ENCODE measurements at regions not wholly inside any gene's neighbourhood (a gene's known extent, or its start where the extent isn't known, plus 50 kb on each side); places are given as distances from the start of the nearest gene placed in this dataset.
"Not testable (repeated sequence)": the region's sequence is repeated elsewhere in the genome, so short reads cannot be mapped to it uniquely, and the experiment has no call there.

DNA sequence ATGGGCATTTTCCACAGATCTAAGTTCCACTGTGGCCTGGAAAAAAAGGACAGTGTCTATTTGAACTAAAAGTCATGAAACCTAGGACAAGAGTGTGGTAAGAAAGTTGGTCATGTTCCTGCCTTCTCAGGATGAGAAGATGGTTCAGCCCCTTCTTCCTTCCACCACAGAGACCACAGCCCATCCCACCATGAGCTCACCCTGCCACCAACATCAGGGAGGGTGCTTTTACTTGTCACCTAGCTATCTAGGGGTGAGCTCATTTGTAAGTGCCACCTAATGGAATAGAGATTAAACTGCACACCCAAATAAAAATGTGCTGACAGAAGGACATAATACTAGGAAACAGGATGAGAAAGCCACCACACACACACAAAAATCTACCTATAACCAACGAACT, 235.9 kb downstream of the SPIN4 start:
- DNase-seq (ENCODE audit: low read depth): no peak
- no peak for TF ChIP-seq CTCF (conservative IDR thresholded peaks at IDR 0.05; ENCODE audit: low read length)
- H3K4me3 ChIP-seq (ENCODE audit: low read length): no peak overlapping the region

- no peak for TF ChIP-seq CTCF (conservative IDR thresholded peaks at IDR 0.05; ENCODE audit: low read length)
- no peak for DNase-seq (ENCODE audit: low read depth)
- no peak overlapping the region for H3K4me3 ChIP-seq (ENCODE audit: low read length)
Observed at GRCh38 chrX:63101879-63102620, 249.1 kb downstream of the SPIN4 start.

- DNase-seq (ENCODE audit: low read depth): no peak
- no peak for TF ChIP-seq CTCF (conservative IDR thresholded peaks at IDR 0.05; ENCODE audit: low read length)
- H3K4me3 ChIP-seq (ENCODE audit: low read length): no peak overlapping the region
Observed at GRCh38 chrX:63058204-63058603, 292.9 kb downstream of the SPIN4 start.

DNA sequence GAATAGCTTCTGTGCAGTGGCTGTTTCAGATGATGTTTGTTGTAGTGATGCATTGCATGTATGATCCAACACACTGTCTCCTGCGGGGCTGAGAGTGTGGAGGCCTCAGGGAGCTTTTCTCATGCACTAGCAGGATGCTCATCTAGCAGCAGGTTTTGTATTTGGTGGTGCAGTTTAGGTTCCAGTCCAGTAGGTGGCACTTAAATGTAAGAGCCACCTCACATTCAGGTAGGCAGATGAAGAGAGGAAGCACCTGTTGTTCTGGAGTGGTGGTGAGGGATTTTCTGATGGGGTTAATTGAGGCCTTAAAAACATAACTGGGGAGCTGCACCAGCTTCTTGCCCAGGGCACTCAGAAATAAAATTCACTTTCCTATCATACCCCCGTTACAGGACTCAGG, 300.9 kb downstream of the SPIN4 start:
- no peak for TF ChIP-seq CTCF (conservative IDR thresholded peaks at IDR 0.05; ENCODE audit: low read length)
- no peak for DNase-seq (ENCODE audit: low read depth)
- no peak overlapping the region for H3K4me3 ChIP-seq (ENCODE audit: low read length)

DNA sequence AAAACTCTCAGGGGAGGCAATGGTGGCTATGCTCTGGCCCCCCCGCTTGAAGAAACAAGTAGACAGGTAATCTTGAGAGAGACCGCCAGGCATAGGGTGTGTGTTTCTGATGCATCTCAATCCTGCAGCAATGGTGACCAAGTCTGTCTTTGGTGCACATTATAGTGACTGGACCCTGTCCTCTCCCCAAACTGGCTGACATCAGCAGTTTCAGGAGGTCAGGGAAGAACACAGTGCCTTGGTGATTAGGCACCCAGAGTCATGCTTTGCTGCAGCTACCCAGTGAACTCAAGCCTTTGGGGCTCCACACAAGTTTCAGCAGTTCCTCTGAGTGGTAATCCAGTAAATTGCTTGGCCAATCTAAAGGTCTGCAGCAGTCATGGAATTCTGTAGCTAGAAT, 318.3 kb downstream of the SPIN4 start:
- H3K4me3 ChIP-seq (ENCODE audit: low read length): no peak overlapping the region
- no peak for DNase-seq (ENCODE audit: low read depth)
- TF ChIP-seq CTCF (conservative IDR thresholded peaks at IDR 0.05; ENCODE audit: low read length): no peak

- H3K4me3 ChIP-seq (ENCODE audit: low read length): no peak overlapping the region
- TF ChIP-seq CTCF (conservative IDR thresholded peaks at IDR 0.05; ENCODE audit: low read length): no peak
- DNase-seq (ENCODE audit: low read depth): no peak
Observed at GRCh38 chrX:63013549-63013948, 337.6 kb downstream of the SPIN4 start.

GRCh38 chrX:63012574-63012973, 338.6 kb downstream of the SPIN4 start:
- no peak for TF ChIP-seq CTCF (conservative IDR thresholded peaks at IDR 0.05; ENCODE audit: low read length)
- H3K4me3 ChIP-seq (ENCODE audit: low read length): no peak overlapping the region
- DNase-seq (ENCODE audit: low read depth): no peak

DNA sequence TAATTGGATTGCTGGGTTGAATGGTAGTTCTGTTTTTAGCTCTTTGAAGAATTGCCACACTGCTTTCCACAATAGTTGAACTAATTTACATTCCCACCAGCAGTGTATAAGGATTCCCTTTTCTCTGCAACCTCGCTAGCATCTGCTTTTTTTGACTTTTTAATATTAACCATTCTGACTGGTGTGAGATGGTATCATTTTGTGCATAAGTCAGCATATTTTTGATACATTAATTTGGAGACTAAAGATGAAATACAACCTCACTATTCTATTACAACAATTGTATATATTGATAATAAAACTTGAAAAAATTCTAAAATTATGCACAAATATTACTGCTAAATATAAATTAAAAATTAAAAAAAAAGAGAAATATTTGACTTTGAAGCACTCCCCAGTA, 350.9 kb downstream of the SPIN4 start:
- H3K4me3 ChIP-seq (ENCODE audit: low read length); DNase-seq (ENCODE audit: low read depth): not testable (repeated sequence)

All from AG10803 (cell line).